Upper lobe of right lung (tissue), 1 donor: ENCODE measurements at regions not wholly inside any gene's neighbourhood (a gene's known extent, or its start where the extent isn't known, plus 50 kb on each side); places are given as distances from the start of the nearest gene placed in this dataset.
A peak's percentile ranks its signal among the peaks of the same experiment; 100 is the strongest.

ENCODE experiments used
- ATAC-seq: fragments of 200-7000 bp; cut with Tn5 transposase; one replicate; pipeline ENCODE4 v1.9.1; 2020; ENCODE audit warnings: mild to moderate bottlenecking, moderate library complexity
- DNase-seq: peaks from one replicate; pipeline ENCODE4 v3.0.0-alpha.2; 2020
- H3K27ac ChIP-seq: fragments of 200-600 bp; one replicate; pipeline ENCODE4 v1.8.0; 2022
- H3K27me3 ChIP-seq: fragments of 200-600 bp; one replicate; pipeline ENCODE4 v1.8.0; 2022; ENCODE audit warnings: mild to moderate bottlenecking
- H3K36me3 ChIP-seq: fragments of 200-600 bp; one replicate; pipeline ENCODE4 v1.8.0; 2022
- H3K4me1 ChIP-seq: fragments of 200-600 bp; one replicate; pipeline ENCODE4 v1.8.0; 2022
- H3K4me3 ChIP-seq: fragments of 200-600 bp; one replicate; pipeline ENCODE4 v1.8.0; 2022; ENCODE audit warnings: mild to moderate bottlenecking
- H3K9me3 ChIP-seq: fragments of 200-600 bp; one replicate; pipeline ENCODE4 v1.8.0; 2022
- CTCF ChIP-seq: fragments of 200-600 bp; IDR thresholded peaks from one replicate; pipeline ENCODE4 v1.8.0; 2022; ENCODE audit warnings: antibody characterized with exemption
- intact Hi-C: fragments of 100-400 bp; cut with DNase I; formaldehyde crosslinking; loops from one replicate; pipeline ENCODE4 v1.11.0; 2022
- donor health status: DM: no; HTN: yes; CAD: no; lungs with severe emphysema.

DNA sequence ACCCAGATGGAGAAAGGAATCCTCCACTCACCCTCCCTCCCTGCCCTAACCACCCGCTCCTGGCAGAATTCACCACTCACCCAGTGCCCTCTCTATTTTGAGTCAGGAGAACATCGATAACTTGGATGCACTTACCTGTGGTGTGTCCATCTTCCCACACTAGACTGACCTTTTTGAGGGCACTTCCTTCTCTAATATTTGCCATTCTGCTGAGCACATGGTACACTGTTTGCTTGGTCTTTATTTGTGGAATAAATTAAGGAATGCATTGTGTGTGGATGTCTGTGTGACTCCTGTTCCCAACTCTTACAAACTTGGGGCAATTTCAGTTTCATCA, 133.7 kb downstream of the ACKR3 start:
- H3K27me3 ChIP-seq = no peaks in the 10 kb centered on the region
- no peaks in the 10 kb centered on the region for H3K9me3 ChIP-seq
- no peak overlapping the region for H3K4me3 ChIP-seq
- DNase-seq (no peak), ATAC-seq (no peak)
- no peak overlapping the region for H3K27ac ChIP-seq
- no peak for TF ChIP-seq CTCF
- H3K36me3 ChIP-seq = no peaks in the 10 kb centered on the region
- intact Hi-C loops = no loop called here
- H3K4me1 ChIP-seq = no peaks in the 10 kb centered on the region

- DNase-seq = no peak
- Histone ChIP-seq H3K4me3 (no peak overlapping the region), H3K4me1 (no peaks in the 10 kb centered on the region), H3K27me3 (no peaks in the 10 kb centered on the region), H3K9me3 (no peaks in the 10 kb centered on the region), H3K36me3 (no peaks in the 10 kb centered on the region), H3K27ac (no peak overlapping the region)
- no peak for ATAC-seq
- TF ChIP-seq CTCF = no peak
- intact Hi-C loops = no loop called here
Measured at GRCh38 chr2:236703906-236704305, 134.3 kb downstream of the ACKR3 start.

- H3K4me3 ChIP-seq = no peak overlapping the region
- no peaks in the 10 kb centered on the region for H3K4me1 ChIP-seq
- no peaks in the 10 kb centered on the region for H3K9me3 ChIP-seq
- intact Hi-C loops = no loop called here
- no peak for TF ChIP-seq CTCF
- no peaks in the 10 kb centered on the region for H3K36me3 ChIP-seq
- H3K27ac ChIP-seq = no peak overlapping the region
- ATAC-seq (no peak), DNase-seq (no peak)
- no peaks in the 10 kb centered on the region for H3K27me3 ChIP-seq
Measured at GRCh38 chr2:236704887-236705286, 135.3 kb downstream of the ACKR3 start.

DNA sequence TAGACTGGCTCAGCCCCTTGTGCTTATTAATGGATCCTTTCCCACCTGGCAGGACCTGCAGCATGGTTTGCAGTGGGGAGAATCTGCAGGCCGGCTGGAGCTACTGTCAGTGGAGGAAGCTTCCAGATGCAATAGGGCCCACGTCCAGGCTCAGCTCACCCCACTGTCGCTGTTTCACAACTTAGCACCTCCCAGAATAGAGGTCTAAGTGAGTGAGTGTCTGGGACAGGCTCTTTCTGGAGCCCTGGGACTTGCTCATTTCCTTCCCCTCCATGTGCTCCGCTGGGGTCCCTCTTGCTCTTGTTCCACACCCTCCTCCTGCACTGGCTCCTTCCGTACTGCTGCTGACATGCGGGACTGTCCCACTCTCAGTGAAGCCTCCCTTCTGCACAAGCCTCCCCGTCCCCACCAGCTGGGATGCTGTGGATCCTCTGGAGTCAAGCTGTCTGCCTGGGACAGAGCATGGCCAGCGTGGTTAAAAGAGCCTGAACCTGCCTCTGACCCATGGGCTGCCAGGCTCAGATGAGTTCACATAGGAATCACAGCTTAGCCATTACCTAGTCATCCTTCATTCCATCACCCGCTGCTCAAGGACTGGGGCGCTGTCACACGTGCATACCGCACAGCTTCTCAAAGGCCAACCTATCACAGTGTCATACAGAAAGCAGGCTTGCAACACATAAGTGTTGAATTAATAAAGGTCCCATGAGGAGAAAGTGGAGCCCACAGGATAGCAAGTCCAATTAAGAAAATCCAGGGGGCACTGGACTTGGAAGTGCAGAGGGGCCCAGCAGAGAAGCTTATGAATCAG, 135.9 kb downstream of the ACKR3 start:
- ATAC-seq (peak; percentile 64), DNase-seq (no peak)
- Histone ChIP-seq H3K27ac (no peak overlapping the region), H3K36me3 (no peaks in the 10 kb centered on the region), H3K9me3 (no peaks in the 10 kb centered on the region), H3K27me3 (no peaks in the 10 kb centered on the region), H3K4me3 (no peak overlapping the region), H3K4me1 (no peaks in the 10 kb centered on the region)
- TF ChIP-seq CTCF = no peak
- intact Hi-C loops = no loop called here

- Histone ChIP-seq H3K4me3 (no peak overlapping the region), H3K9me3 (no peaks in the 10 kb centered on the region), H3K36me3 (no peaks in the 10 kb centered on the region), H3K27ac (no peak overlapping the region), H3K27me3 (no peaks in the 10 kb centered on the region), H3K4me1 (no peaks in the 10 kb centered on the region)
- intact Hi-C loops = no loop called here
- DNase-seq (no peak), ATAC-seq (no peak)
- no peak for TF ChIP-seq CTCF
Measured at GRCh38 chr2:236706288-236706687, 136.7 kb downstream of the ACKR3 start.

DNA sequence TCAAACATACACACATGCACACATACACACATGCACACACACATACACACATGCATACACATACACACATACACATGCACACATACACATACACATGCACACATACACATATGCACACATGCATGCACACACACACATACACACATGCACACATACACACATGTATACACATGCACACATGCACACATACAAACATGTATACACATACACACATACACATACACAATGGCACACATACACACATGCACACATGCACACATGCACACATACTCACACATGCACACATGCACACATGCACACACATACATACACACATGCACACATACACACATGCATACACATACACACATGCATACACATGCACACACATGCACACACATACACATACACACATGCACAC, 137.2 kb downstream of the ACKR3 start:
- intact Hi-C loops = no loop called here

More for the DNA sequence above, 137.2 kb downstream of the ACKR3 start:
- ATAC-seq = no peak
- no peak for TF ChIP-seq CTCF
- Histone ChIP-seq H3K27ac (no peak overlapping the region), H3K27me3 (no peaks in the 10 kb centered on the region), H3K36me3 (no peaks in the 10 kb centered on the region), H3K4me1 (no peaks in the 10 kb centered on the region), H3K9me3 (no peaks in the 10 kb centered on the region), H3K4me3 (no peak overlapping the region)
- DNase-seq = no peak
